K562 (cell line): ENCODE measurements at regions not wholly inside any gene's neighbourhood (a gene's known extent, or its start where the extent isn't known, plus 50 kb on each side); places are given as distances from the start of the nearest gene placed in this dataset.

ENCODE experiments used
- ATAC-seq: fragments of 200-7000 bp; cut with Tn5 transposase; 3 replicates; pipeline ENCODE4 v1.9.1; 2020; ENCODE audit warnings: moderate library complexity
- BruUV-seq: library from RNA; stranded (reverse); fragments of 400-500 nt; replicated peaks from 2 replicates; lab custom pipeline; 2021; lab: Mats Ljungman, UMichigan
- CTCF ChIA-PET: fragments of 300-600 bp; formaldehyde crosslinking; extraction: SDS; loops from one replicate; lab custom pipeline; 2021; ENCODE audit warnings: low intra/inter-chr PET ratio; lab: Yijun Ruan, JAX
- POLR2A ChIA-PET: fragments of 300-600, 350-650 bp; sonication (Branson Sonifier 250); formaldehyde crosslinking; extraction: SDS; loops from one replicate; lab custom pipeline; 2021; ENCODE audit warnings: antibody characterized with exemption, inconsistent platforms; lab: Yijun Ruan, JAX
- DNase-seq, 4 experiments: peaks; one replicate each; pipeline versions ENCODE4 v3.0.0 to v3.0.0-alpha.2; 2011 to 2018; ENCODE audit warnings: low spot score in 3 of 4, mixed read lengths in 3 of 4; ENCODE audit errors: extremely low read depth in 1 of 4
- FAIRE-seq: peaks from 2 replicates; lab custom pipeline; 2011; peaks lifted over from hg19 to GRCh38; lab: Jason Lieb, UNC
- H2AFZ ChIP-seq: 2 replicates; pipeline ENCODE4 v1.6.0; 2011; ENCODE audit warnings: low read depth, low read length, control low read depth, inconsistent platforms
- H3K27ac ChIP-seq: fragments of 200-600 bp; 3 replicates; pipeline ENCODE4 v1.8.0; 2011; ENCODE audit warnings: low read depth, mild to moderate bottlenecking, control low read depth, inconsistent platforms, low read length, moderate library complexity, mixed read lengths; ENCODE audit errors: extremely low read depth
- H3K27me3 ChIP-seq, 2 experiments: fragments of 300-600 bp in 1 of 2; 2 replicates in 1 of 2; 3 replicates in 1 of 2; pipeline versions ENCODE4 v1.6.0 to v1.8.0; 2011; ENCODE audit warnings: inconsistent platforms in 2 of 2, low read length in 2 of 2, mild to moderate bottlenecking in 1 of 2, mixed read lengths in 1 of 2, moderate library complexity in 1 of 2; ENCODE audit not compliant: control insufficient read depth in 2 of 2, insufficient read depth in 2 of 2
- H3K36me3 ChIP-seq: fragments of 300-600 bp; 3 replicates; pipeline ENCODE4 v1.8.0; 2011; ENCODE audit warnings: mild to moderate bottlenecking, low read length, inconsistent platforms; ENCODE audit not compliant: control insufficient read depth, insufficient read depth
- H3K4me1 ChIP-seq, 2 experiments: fragments of 200-600 bp in 1 of 2; replicated peaks in 1 of 2; 2 replicates in 1 of 2; 3 replicates in 1 of 2; pipeline versions ENCODE4 v1.5.1 to v1.8.0; 2011; ENCODE audit warnings: inconsistent platforms in 2 of 2, low read length in 2 of 2, mild to moderate bottlenecking in 1 of 2, mixed read lengths in 1 of 2, moderate library complexity in 1 of 2; ENCODE audit not compliant: control insufficient read depth in 2 of 2, insufficient read depth in 2 of 2
- H3K4me2 ChIP-seq: 2 replicates; pipeline ENCODE4 v1.6.1; 2011; ENCODE audit warnings: low read length, control low read depth, inconsistent platforms, mixed read lengths; ENCODE audit not compliant: insufficient read depth
- H3K4me3 ChIP-seq: fragments of 200-600 bp; sonication (generic), shearing (Covaris generic); 2 replicates; pipeline ENCODE4 v1.5.1; 2016; ENCODE audit warnings: control low read depth, inconsistent platforms
- H3K79me2 ChIP-seq: fragments of 200-600 bp; 3 replicates; pipeline ENCODE4 v1.8.0; 2011; ENCODE audit warnings: low read length, inconsistent platforms; ENCODE audit not compliant: control insufficient read depth, insufficient read depth
- H3K9ac ChIP-seq, 2 experiments: 2 replicates each; pipeline versions ENCODE4 v1.6.0 to v1.6.1; 2011; ENCODE audit warnings: low read depth in 2 of 2, low read length in 2 of 2, control low read depth in 1 of 2, inconsistent platforms in 1 of 2, mild to moderate bottlenecking in 1 of 2, mixed read lengths in 1 of 2; ENCODE audit not compliant: insufficient read depth in 1 of 2
- H3K9me1 ChIP-seq: one replicate; pipeline ENCODE4 v1.6.0; 2011; ENCODE audit warnings: inconsistent platforms, mild to moderate bottlenecking, low read length, moderate library complexity; ENCODE audit not compliant: control insufficient read depth, insufficient read depth
- H3K9me3 ChIP-seq: replicated peaks from 2 replicates; pipeline ENCODE4 v1.5.1; 2011; ENCODE audit warnings: low read depth, low read length, inconsistent platforms; ENCODE audit not compliant: control insufficient read depth, insufficient read depth
- H4K20me1 ChIP-seq: replicated peaks from 2 replicates; pipeline ENCODE4 v1.6.1; 2011; ENCODE audit warnings: low read length, inconsistent platforms, mixed read lengths; ENCODE audit not compliant: control insufficient read depth, insufficient read depth
- HMG20A ChIP-seq: fragments of 450-650 bp; formaldehyde crosslinking; conservative IDR thresholded peaks from 2 replicates; pipeline ENCODE4 v1.4.0; 2020; ENCODE audit warnings: mild to moderate bottlenecking, mixed read lengths
- PBX2 ChIP-seq, 2 experiments: IDR thresholded peaks in 1 of 2; conservative IDR thresholded peaks in 1 of 2; 2 replicates each; pipeline ENCODE4 v1.6.1; 2016; ENCODE audit warnings: low read depth in 2 of 2, mild to moderate bottlenecking in 1 of 2, missing compliant biosample characterization in 1 of 2, missing genetic modification characterization in 1 of 2, moderate library complexity in 1 of 2
- WGBS: fragments of 100-300 bp; shearing (Covaris generic); methylation state at CpG from one replicate; pipeline ENCODE4 v1.1.6; 2016; ENCODE audit warnings: low coverage, mixed read lengths; ENCODE audit not compliant: insufficient coverage; ENCODE audit errors: missing lambda C conversion rate; 5-methylcytosine and 5-hydroxymethylcytosine counted together
- in situ Hi-C: fragments of 300-500 bp; cut with MboI; formaldehyde crosslinking; loops from 4 replicates; pipeline ENCODE4 v1.15.0; 2018; ENCODE audit warnings: inconsistent platforms, mixed read lengths
- intact Hi-C: fragments of 100-400 bp; cut with micrococcal nuclease; formaldehyde crosslinking; loops from 2 replicates; pipeline ENCODE4 v1.14.2; 2022

DNA sequence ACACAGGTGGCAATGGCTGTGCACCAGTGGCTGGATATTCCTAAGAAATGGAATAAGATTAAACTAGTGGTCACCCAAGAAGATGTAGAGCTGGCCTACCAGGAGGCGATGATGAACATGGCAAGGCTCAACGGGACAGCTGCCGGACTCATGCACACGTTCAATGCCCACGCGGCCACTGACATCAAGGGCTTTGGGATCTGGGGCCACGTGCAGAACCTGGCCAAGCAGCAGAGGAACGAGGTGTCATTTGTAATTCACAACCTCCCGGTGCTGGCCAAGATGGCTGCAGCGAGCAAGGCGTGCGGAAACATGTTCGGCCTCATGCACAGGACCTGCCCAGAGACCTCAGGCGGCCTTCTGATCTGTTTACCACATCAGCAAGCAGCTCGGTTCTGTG is 190.8 kb downstream of the FTCDNL1 start:
- no peaks in the 10 kb centered on the region for H3K79me2 ChIP-seq
- H3K9ac ChIP-seq, result no peak overlapping the region
- no peak overlapping the region for H3K4me3 ChIP-seq
- DNase-seq, result no peak
- no peaks in the 10 kb centered on the region for H4K20me1 ChIP-seq
- ATAC-seq, result no peak
- no peaks in the 10 kb centered on the region for H3K9me1 ChIP-seq
- WGBS, result 74% methylated on average over 10 of the region's 15 CpGs
- H2AFZ ChIP-seq, result no peak overlapping the region
- peaks cover 3% of the 10 kb centered on the region; the same call in 1 of the 2 replicates for H3K9me3 ChIP-seq
- no peak for FAIRE-seq
- intact Hi-C loops, result no loop called here
- CTCF ChIA-PET, result no interaction called here
- no peak overlapping the region for H3K27ac ChIP-seq
- POLR2A ChIA-PET, result no interaction called here
- no TSS peak for BruUV-seq
- in situ Hi-C loops, result no loop called here
- H3K4me2 ChIP-seq, result no peak overlapping the region
- H3K4me1 ChIP-seq, result peaks cover 0 to 5% of the 10 kb centered on the region in 2 experiments; a peak in 3 of 5 replicates
- no peaks in the 10 kb centered on the region for H3K27me3 ChIP-seq
- TF ChIP-seq PBX2 (CRISPR knock-in tag; IDR thresholded peaks at IDR 0.05; ENCODE audit: low read depth), result no peak
- no peak for TF ChIP-seq PBX2 (tag; conservative IDR thresholded peaks at IDR 0.05; ENCODE audit: low read depth)
- no peak for TF ChIP-seq HMG20A (CRISPR knock-in tag)
- no peaks in the 10 kb centered on the region for H3K36me3 ChIP-seq
